HG03565 (cell line): ENCODE measurements at regions not wholly inside any gene's neighbourhood (a gene's known extent, or its start where the extent isn't known, plus 50 kb on each side); places are given as distances from the start of the nearest gene placed in this dataset.

Experiments used
- ATAC-seq: cut with Tn5 transposase; IDR thresholded peaks from one replicate; pipeline ENCODE4 v1.9.1; 2021; ENCODE audit warnings: mild to moderate bottlenecking, moderate library complexity; ENCODE audit not compliant: unreplicated experiment

GRCh38 chr14:76950055-76951020, 78.2 kb downstream of the IRF2BPL start:
- no peak for ATAC-seq

DNA sequence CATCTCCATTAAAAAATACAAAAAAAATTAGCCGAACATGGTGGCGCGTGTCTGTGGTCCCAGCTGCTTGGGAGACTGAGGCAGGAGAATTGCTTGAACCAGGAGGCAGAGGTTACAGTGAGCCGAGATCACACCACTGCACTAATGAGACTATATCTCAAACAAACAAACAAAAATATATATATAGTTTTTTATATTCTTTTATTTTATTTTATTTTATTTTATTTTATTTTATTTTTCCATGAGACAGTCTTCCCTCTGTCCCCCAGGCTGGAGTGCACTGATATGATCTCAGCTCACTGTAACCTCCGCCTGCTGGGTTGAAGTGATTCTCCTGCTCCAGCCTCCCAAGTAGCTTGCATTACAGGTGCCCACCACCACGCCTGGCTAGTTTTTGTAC, 79.5 kb downstream of the IRF2BPL start:
- ATAC-seq = no peak

- no peak for ATAC-seq
Observed at GRCh38 chr14:76948213-76948947, 80.1 kb downstream of the IRF2BPL start.

DNA sequence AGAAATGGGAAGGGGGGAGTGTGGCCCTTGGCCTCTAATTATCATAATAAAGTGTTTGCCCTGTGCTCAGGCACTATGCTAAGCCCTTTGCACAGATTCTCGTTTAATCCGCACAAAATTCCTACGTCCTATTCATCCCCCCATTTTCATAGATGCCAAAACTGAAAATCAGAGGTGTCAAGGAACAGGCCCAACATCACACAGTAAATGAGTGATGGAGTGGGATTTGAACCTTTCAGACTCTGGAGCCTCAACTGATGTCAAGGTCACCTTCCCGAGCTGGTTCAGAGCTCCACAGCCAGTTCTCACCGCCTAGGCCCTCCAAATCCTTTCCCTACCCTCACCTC, 80.7 kb downstream of the IRF2BPL start:
- ATAC-seq = no peak

- peak; percentile 71 for ATAC-seq
Observed at GRCh38 chr14:76947078-76947837, 81.2 kb downstream of the IRF2BPL start.

- ATAC-seq = no peak
Observed at GRCh38 chr14:76946753-76947077, 81.8 kb downstream of the IRF2BPL start.

DNA sequence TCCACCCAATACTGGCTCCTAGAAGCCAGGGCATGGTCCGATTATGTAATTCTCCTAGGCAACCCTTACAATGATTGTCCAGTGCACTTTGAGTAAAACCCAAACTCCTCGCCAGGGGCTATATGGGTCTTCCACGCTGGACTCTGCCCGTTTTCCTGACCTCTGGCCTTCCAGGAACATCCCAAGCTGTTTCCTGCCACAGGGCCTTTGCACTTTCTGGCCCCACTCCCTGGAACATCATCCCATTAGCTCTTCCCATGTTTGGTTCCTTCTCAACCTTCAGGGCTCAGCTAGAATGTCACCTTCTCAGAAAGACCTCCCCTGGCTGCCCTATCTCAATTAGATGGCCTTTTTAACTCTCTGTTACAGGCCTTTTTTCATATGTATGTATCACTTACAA, 85.4 kb downstream of the IRF2BPL start:
- ATAC-seq = no peak

DNA sequence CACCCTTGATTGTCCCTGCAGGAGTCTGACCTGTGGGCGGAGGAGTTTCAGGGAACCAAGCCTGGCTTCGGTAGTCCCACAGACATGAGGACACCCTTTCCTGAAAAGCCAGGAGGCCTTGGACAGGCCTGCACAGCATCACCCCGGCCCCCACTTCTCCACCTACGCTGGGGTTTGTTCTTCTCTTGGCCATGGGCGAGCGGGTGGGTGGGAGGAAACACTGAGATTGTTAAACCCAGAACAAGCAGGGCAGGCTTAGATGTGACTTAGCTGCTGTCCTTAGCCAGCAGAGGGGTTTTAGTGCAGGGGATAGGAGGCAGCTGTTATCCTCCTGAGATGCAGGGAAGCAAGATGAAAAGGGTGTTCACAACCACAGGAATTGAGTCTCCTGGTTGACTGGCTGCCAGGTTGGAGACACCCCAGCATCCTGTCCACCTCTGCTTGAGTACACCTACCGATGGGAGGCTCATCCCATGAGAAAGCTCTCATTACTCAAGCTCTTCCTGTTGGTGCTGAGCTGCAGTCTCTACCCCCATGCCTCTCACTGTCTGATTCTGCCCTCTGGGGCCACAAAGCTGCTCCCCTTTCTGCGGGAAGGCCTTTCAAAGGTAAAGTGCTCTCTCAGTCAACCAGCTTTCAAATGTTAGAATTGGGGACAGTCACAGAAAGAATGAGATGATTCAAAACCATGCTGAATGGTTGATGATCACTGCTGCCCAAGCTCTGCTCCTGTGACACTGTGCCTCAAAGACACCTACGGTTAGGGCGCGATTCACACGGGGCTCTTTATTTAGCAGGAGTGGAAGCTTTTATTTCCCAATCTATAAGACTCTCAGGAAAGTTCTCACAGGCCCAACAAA, 86.3 kb downstream of the IRF2BPL start:
- ATAC-seq = no peak

DNA sequence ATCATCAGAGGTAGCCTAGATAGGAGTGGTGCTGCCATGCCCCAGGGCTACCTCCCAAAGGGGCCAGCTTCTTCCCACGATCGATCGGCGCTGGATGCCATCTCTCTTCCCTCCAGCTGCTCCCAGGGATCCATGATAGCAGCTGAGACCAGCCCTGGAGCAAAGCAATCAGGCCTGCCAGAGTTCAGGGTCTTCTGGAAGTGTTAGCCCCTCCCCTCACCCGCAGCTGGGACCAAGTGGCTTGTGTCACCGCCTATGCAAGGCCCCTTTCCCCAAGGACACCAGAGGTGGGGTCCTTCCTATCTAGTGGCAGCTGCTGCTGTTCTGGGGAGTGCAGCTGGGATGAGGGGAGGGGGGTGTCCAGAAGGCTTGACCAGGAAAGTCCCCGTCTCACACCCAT, 87.0 kb downstream of the IRF2BPL start:
- ATAC-seq = no peak

DNA sequence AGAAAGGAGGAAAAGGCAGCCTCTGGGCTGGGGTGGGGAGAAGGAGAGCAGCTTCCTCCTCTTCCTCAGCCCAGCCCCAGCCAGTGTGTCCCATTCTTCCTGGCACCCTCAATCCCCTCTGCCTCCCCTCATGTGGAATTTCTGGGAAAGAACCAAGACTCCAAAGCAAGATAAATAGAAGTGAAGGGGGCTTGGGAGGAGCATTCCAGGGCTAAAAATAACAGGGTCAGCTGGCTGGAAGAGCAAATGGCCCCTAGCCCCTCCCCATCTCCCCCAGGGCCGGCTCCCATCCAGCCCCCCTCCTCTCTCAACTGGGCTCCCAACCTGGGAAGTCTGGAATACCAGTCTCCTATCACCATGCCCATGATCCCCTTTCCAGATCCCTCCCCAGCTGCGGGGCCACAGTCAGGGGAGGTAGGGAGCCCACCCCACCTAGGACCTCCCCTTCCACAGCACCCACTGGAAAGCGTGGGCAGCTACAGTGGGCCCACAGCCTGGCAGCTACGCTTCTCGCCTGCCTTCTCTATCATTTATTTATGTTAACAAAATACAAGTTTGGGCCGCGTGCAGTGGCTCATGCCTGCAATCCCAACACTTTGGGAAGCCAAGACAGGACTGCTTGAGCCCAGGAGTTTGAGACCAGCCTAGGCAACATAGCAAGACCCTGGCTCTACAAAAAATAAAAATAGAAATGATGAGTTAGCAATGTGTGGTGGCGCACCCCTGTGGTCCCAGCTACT, 88.3 kb downstream of the IRF2BPL start:
- ATAC-seq = no peak

DNA sequence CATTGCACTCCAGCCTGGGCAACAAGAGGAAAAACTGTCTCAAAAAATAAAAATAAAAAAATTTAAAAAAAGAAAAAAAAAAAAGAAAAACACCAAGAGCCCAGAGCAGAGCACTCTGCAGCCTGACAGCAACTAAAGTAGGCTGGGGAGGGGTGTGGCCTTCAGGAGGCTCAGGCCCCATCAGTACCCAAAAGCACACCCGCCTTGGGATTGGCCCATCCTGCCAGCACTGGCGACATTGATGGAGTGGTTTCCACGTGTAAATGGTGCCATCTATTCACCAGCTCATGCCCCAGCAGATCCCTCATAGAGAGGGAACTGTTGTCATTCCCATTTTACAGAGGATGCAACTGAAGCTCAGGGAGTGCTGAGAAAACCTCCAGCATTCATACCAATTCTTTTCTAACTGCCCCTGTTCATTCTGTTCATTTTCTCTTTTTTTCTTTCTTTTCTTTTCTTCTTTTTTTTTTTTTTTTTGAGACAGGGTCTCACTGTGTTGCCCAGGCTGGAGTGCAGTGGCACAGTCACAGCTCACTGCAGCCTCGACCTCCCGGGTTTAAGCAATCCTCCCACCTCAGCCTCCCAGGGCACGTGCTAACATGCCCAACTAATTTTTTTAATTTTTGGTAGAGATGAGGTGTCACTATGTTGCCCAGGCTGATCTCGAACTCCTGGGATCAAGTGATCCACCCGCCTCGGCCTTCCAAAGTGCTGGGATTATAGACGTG, 89.3 kb downstream of the IRF2BPL start:
- no peak for ATAC-seq

DNA sequence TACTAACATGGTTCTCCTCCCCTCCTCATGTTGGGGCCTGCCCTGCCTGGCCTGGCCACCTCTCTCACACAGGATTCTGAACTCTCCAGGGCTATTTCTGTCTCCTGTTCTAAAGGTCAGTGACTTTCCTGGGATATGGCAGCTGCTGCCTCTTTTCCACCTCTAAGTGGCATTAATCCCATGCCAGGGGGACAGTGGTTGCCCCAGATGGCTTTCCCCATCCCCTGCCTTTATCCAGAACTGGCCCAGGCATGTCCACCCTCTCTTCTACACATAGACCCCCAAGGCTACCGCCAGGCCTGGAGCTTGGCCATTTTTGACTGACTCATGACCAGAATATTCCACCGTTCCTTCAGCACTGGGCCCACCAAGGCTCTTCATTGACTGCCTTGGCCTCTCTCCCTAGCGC, 90.4 kb downstream of the IRF2BPL start:
- ATAC-seq = no peak

- no peak for ATAC-seq
Observed at GRCh38 chr14:76937181-76938091, 91.1 kb downstream of the IRF2BPL start.

DNA sequence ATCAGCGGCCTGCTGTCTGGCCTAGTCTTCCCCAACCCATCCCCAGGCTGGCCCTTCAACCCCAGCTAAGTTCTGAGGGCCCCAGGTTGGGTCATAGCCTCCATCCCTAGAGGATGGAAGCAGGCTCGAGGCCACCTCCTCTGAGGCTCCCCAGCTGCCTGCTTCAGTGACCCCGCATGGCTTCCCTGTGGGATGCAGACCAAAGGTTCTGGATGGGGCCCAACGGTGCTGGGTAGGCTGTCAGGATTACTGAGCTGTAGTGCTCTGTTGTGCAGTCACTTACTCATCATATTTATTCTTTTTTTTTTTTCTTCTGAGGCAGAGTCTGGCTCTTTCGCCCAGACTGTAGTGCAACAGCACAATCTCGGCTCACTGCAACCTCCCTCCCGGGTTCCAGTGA, 92.0 kb downstream of the IRF2BPL start:
- no peak for ATAC-seq

GRCh38 chr14:76933515-76933914, 95.0 kb downstream of the IRF2BPL start:
- ATAC-seq = no peak

DNA sequence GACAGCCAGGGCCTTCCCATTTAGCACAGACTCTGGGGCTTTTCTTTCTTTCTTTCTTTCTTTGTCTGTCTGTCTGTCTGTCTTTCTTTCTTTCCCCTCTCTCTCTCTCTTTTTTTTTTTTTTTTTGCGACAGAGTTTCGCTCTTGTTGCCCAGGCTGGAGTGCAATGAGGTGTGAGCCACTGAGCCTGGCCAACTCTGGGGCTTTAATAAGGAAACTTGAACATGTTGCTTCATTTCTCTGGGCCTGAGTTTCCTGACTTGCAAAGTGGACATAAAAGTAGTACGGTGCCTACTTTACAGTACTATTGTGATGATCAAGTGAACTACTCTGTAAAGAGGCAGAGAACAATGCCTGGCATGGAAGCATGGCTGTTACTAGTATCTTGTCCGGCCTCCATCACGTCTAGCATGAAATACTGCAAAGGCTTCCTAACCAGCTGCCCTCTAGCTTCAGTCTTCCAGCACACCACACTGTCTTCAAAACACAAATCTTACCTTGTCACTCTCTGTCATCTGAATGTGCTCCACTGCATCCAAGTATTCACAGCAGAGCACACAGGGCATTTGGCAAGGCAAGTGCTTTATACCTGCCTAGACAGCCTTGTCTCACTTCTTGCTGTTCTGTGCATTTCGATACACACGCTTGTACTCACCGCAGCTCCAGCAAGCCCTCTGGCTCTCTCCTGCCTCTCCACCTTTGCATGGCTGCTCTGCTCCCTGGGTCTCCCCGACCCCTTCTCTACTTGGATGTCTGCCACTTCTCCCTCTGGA, 96.7 kb downstream of the IRF2BPL start:
- ATAC-seq = no peak

GRCh38 chr14:76930549-76930948, 98.0 kb downstream of the IRF2BPL start:
- no peak for ATAC-seq
